ENCODE measurements at regions not wholly inside any gene's neighbourhood (a gene's known extent, or its start where the extent isn't known, plus 50 kb on each side); places are given as distances from the start of the nearest gene placed in this dataset.

- Histone ChIP-seq H3K9me3 (replicated peaks; ENCODE audit: control insufficient read depth, insufficient read depth, low read length) (no peaks in the 10 kb centered on the region), H4K20me1 (ENCODE audit: control insufficient read depth, insufficient read depth) (no peaks in the 10 kb centered on the region), H3K27me3 (replicated peaks in 1 of 2; ENCODE audit: control insufficient read depth in 2 of 2, insufficient read depth in 2 of 2, low read length in 1 of 2) (no peaks in the 10 kb centered on the region), H3K4me2 (ENCODE audit: control insufficient read depth, insufficient read depth) (no peak overlapping the region), H3K27ac (ENCODE audit: control insufficient read depth, insufficient read depth) (no peak overlapping the region), H3K4me1 (ENCODE audit: control insufficient read depth, insufficient read depth, low read length) (no peaks in the 10 kb centered on the region), H3K36me3 (ENCODE audit: control insufficient read depth in 2 of 2, insufficient read depth in 2 of 2, low read length in 1 of 2) (no peaks in the 10 kb centered on the region), H2AFZ (ENCODE audit: control insufficient read depth, low read depth, low read length) (no peak overlapping the region), H3K79me2 (ENCODE audit: control insufficient read depth, insufficient read depth, low read length) (no peaks in the 10 kb centered on the region), H3K9ac (ENCODE audit: control insufficient read depth, insufficient read depth, low read length) (no peak overlapping the region), H3K4me3 (no peak overlapping the region)
- CTCF ChIA-PET: no interaction called here
- SMC1A ChIA-PET (ENCODE audit: uncharacterized antibody, unreplicated experiment): no interaction called here
- no peak for FAIRE-seq
- 0% methylated on average over 2 of the region's 2 CpGs for WGBS (ENCODE audit: insufficient coverage, insufficient replicate concordance, low lambda C conversion rate, missing lambda C conversion rate)
- DNase-seq (ENCODE audit: low read depth, low spot score): no peak
- intact Hi-C loops (cut with micrococcal nuclease; ENCODE audit: unreplicated experiment) (no loop called here), in situ Hi-C loops (cut with MboI) (no loop called here)
- BruUV-seq (replicated peaks): no TSS peak
- RAD21 ChIA-PET (ENCODE audit: unreplicated experiment): no interaction called here
- no peak for ATAC-seq
- POLR2A ChIA-PET: no interaction called here
- TF ChIP-seq, protein P1, sequence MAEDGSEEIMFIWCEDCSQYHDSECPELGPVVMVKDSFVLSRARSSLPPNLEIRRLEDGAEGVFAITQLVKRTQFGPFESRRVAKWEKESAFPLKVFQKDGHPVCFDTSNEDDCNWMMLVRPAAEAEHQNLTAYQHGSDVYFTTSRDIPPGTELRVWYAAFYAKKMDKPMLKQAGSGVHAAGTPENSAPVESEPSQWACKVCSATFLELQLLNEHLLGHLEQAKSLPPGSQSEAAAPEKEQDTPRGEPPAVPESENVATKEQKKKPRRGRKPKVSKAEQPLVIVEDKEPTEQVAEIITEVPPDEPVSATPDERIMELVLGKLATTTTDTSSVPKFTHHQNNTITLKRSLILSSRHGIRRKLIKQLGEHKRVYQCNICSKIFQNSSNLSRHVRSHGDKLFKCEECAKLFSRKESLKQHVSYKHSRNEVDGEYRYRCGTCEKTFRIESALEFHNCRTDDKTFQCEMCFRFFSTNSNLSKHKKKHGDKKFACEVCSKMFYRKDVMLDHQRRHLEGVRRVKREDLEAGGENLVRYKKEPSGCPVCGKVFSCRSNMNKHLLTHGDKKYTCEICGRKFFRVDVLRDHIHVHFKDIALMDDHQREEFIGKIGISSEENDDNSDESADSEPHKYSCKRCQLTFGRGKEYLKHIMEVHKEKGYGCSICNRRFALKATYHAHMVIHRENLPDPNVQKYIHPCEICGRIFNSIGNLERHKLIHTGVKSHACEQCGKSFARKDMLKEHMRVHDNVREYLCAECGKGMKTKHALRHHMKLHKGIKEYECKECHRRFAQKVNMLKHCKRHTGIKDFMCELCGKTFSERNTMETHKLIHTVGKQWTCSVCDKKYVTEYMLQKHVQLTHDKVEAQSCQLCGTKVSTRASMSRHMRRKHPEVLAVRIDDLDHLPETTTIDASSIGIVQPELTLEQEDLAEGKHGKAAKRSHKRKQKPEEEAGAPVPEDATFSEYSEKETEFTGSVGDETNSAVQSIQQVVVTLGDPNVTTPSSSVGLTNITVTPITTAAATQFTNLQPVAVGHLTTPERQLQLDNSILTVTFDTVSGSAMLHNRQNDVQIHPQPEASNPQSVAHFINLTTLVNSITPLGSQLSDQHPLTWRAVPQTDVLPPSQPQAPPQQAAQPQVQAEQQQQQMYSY (CRISPR knock-in tag; IDR thresholded peaks at IDR 0.05): no peak
- TF ChIP-seq NFYB (IDR thresholded peaks at IDR 0.05; ENCODE audit: insufficient read depth, low read depth, low read length) (no peak), EED (IDR thresholded peaks at IDR 0.05; ENCODE audit: low read depth) (no peak), POU2F2 (IDR thresholded peaks at IDR 0.05; ENCODE audit: borderline replicate concordance, low read depth, low read length) (no peak), ZNF217 (IDR thresholded peaks at IDR 0.05) (no peak), KDM1A (IDR thresholded peaks at IDR 0.05; ENCODE audit: borderline replicate concordance) (no peak), ZBTB11 (CRISPR knock-in tag; IDR thresholded peaks at IDR 0.05) (no peak), ZNF622 (IDR thresholded peaks at IDR 0.05) (no peak), BCLAF1 (IDR thresholded peaks at IDR 0.05) (no peak), ATF2 (IDR thresholded peaks at IDR 0.05; ENCODE audit: low read length) (no peak), HDAC6 (IDR thresholded peaks at IDR 0.05; ENCODE audit: unreplicated experiment) (no peak)
- TF ChIP-seq, protein P2, sequence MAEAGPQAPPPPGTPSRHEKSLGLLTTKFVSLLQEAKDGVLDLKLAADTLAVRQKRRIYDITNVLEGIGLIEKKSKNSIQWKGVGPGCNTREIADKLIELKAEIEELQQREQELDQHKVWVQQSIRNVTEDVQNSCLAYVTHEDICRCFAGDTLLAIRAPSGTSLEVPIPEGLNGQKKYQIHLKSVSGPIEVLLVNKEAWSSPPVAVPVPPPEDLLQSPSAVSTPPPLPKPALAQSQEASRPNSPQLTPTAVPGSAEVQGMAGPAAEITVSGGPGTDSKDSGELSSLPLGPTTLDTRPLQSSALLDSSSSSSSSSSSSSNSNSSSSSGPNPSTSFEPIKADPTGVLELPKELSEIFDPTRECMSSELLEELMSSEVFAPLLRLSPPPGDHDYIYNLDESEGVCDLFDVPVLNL (IDR thresholded peaks at IDR 0.05; ENCODE audit: low read depth, low read length): no peak
Observed at GRCh38 chr14:30227876-30228275, 300.2 kb upstream of the PRKD1 start.

Data from GM12878 (cell line).